ENCODE measurements at regions not wholly inside any gene's neighbourhood (a gene's known extent, or its start where the extent isn't known, plus 50 kb on each side); places are given as distances from the start of the nearest gene placed in this dataset.

DNA sequence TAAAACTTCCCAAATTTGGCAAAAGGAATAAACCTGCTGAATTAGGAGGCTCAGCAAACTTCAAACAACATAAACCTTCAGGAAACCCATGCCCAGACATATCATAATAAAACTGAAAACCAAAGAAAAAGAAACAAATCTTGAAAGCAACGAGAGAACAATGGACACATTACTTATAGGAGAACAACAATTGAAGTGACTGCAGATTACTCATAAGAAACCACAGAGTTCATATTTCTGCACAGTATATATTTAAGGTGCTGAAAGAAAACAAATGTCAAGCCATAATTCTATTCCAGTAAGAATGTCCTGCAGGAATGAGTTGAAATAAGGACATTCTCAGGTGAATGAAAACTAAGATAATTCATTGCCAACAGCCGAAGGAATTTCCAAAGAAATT, 80.8 kb upstream of the PROK2 start:
- Histone ChIP-seq H3K23ac (ENCODE audit: low read depth, low read length) (no peak overlapping the region), H3K9me1 (ENCODE audit: insufficient read depth, low read length) (no peaks in the 10 kb centered on the region), H3K4me1 (ENCODE audit: control insufficient read depth, insufficient read depth, low read length) (no peaks in the 10 kb centered on the region), H2AFZ (replicated peaks; ENCODE audit: low read length, poor library complexity) (no peak overlapping the region), H2BK5ac (ENCODE audit: low read depth, low read length, poor library complexity, severe bottlenecking) (no peak overlapping the region), H3K79me1 (ENCODE audit: low read depth in 1 of 2, low read length in 2 of 2) (no peaks in the 10 kb centered on the region), H3K36me3 (ENCODE audit: control insufficient read depth, insufficient read depth, low read length) (no peaks in the 10 kb centered on the region), H2BK120ac (ENCODE audit: low read depth, low read length) (no peak overlapping the region), H3K27ac (ENCODE audit: insufficient read depth, low read length) (no peak overlapping the region), H4K8ac (ENCODE audit: low read depth in 2 of 2, low read length in 2 of 2) (no peak overlapping the region), H3K18ac (ENCODE audit: low read depth, low read length) (no peak overlapping the region), H3K9ac (ENCODE audit: low read depth, low read length) (no peak overlapping the region), H3K9me3 (ENCODE audit: control insufficient read depth, insufficient read depth, low read length) (no peaks in the 10 kb centered on the region), H4K5ac (ENCODE audit: low read depth, low read length) (no peak overlapping the region), H3K4ac (ENCODE audit: low read depth, low read length) (no peak overlapping the region), H3K14ac (replicated peaks; ENCODE audit: low read depth, low read length) (no peak overlapping the region), H2AK5ac (ENCODE audit: low read depth, low read length) (no peak overlapping the region), H3K4me3 (ENCODE audit: insufficient read depth, low read depth, low read length) (no peak overlapping the region), H4K20me1 (ENCODE audit: insufficient read depth, low read length) (no peaks in the 10 kb centered on the region), H2AK9ac (replicated peaks; ENCODE audit: low read depth, low read length, poor library complexity) (no peak overlapping the region), H3K4me2 (ENCODE audit: low read depth, low read length) (no peak overlapping the region), H2BK20ac (ENCODE audit: low read depth, low read length) (no peak overlapping the region), H3K27me3 (ENCODE audit: control insufficient read depth, insufficient read depth, low read length) (peaks cover 10% of the 10 kb centered on the region), H4K91ac (ENCODE audit: insufficient read depth, low read depth, low read length) (no peak overlapping the region), H3K56ac (ENCODE audit: extremely low read depth, insufficient read depth, low read length) (no peak overlapping the region), H2BK15ac (ENCODE audit: low read depth, low read length) (no peak overlapping the region)
- DNase-seq (no peak), ATAC-seq (ENCODE audit: low read depth) (no peak)
- ChIA-PET POLR2A (ENCODE audit: unreplicated experiment) (no interaction called here), CTCF (interaction anchor here (0.6 kb wide), 1 partner anchor 1609 kb away, joined by 3 read pairs; no protein-coding TSS in a partner anchor)
- intact Hi-C loops (cut with micrococcal nuclease) = loop anchor here (10.0 kb wide), 1 partner anchor 131 kb away; no protein-coding TSS in a partner anchor
- in situ Hi-C loops (cut with MboI; ENCODE audit: low sequenced_read_pairs) = no loop called here
- dilution Hi-C loops (cut with HindIII; ENCODE audit: low sequenced_read_pairs, unreplicated experiment) = no loop called here
- no CpG with 5 or more reads among the region's 2 CpGs for WGBS, 2 experiments (ENCODE audit: extremely low coverage in 2 of 2, insufficient read length in 1 of 2)
- TF ChIP-seq NFE2L2 (IDR thresholded peaks at IDR 0.05; ENCODE audit: low read depth, low read length) (no peak), BHLHE40 (IDR thresholded peaks at IDR 0.05; ENCODE audit: low read depth, low read length) (no peak)
- TF ChIP-seq, protein P1, sequence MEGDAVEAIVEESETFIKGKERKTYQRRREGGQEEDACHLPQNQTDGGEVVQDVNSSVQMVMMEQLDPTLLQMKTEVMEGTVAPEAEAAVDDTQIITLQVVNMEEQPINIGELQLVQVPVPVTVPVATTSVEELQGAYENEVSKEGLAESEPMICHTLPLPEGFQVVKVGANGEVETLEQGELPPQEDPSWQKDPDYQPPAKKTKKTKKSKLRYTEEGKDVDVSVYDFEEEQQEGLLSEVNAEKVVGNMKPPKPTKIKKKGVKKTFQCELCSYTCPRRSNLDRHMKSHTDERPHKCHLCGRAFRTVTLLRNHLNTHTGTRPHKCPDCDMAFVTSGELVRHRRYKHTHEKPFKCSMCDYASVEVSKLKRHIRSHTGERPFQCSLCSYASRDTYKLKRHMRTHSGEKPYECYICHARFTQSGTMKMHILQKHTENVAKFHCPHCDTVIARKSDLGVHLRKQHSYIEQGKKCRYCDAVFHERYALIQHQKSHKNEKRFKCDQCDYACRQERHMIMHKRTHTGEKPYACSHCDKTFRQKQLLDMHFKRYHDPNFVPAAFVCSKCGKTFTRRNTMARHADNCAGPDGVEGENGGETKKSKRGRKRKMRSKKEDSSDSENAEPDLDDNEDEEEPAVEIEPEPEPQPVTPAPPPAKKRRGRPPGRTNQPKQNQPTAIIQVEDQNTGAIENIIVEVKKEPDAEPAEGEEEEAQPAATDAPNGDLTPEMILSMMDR (conservative IDR thresholded peaks at IDR 0.05; ENCODE audit: low read depth, low read length) = no peak
- TF ChIP-seq, protein P2, sequence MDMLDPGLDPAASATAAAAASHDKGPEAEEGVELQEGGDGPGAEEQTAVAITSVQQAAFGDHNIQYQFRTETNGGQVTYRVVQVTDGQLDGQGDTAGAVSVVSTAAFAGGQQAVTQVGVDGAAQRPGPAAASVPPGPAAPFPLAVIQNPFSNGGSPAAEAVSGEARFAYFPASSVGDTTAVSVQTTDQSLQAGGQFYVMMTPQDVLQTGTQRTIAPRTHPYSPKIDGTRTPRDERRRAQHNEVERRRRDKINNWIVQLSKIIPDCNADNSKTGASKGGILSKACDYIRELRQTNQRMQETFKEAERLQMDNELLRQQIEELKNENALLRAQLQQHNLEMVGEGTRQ (IDR thresholded peaks at IDR 0.05; ENCODE audit: low read depth, low read length) = no peak
- no TSS peak for BruUV-seq (replicated peaks)

All from IMR-90 (cell line).